ENCODE measurements at regions not wholly inside any gene's neighbourhood (a gene's known extent, or its start where the extent isn't known, plus 50 kb on each side); places are given as distances from the start of the nearest gene placed in this dataset.
A peak's percentile ranks its signal among the peaks of the same experiment; 100 is the strongest.

DNA sequence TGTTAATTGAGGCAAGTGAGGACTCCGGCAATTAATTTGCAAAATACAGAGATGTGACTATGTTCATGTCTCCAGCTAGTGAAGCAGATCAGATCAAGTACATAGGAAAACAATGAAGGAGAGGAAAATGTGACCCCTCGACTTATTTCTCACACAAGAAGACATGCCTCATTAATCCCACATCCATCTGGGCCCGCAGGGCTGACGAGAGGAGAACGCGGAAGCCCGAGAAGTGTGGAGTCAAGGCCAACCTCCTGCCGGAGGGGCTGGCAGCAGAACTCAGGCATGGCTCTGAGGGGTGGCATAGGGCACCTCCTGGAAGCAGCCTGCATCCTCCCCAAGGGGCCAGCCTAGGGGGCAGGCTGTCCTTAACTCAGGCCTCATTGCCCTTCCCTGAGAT, 54.4 kb downstream of the ZNF503 start:
- no peak for DNase-seq (ENCODE audit: low read depth)

DNA sequence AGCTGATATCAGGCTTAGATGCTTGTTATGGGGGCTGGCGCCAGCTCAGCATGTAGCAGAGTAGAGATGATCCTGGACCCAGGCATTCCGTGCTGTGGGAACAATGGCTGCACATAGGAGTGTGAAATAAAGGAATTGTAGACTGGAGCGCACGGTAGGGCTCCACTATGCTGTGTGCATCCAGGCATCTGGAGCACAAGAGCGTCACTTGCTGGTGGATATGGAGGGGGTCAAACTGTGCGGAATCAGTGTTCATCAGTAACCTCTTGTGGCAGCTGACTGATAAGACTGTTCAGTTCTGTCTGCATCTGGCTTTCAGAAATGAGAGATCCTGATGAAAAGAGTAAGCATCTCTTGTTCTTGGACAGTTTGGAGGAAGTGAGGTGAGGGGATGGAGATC, 55.8 kb downstream of the ZNF503 start:
- no peak for DNase-seq (ENCODE audit: low read depth)

DNA sequence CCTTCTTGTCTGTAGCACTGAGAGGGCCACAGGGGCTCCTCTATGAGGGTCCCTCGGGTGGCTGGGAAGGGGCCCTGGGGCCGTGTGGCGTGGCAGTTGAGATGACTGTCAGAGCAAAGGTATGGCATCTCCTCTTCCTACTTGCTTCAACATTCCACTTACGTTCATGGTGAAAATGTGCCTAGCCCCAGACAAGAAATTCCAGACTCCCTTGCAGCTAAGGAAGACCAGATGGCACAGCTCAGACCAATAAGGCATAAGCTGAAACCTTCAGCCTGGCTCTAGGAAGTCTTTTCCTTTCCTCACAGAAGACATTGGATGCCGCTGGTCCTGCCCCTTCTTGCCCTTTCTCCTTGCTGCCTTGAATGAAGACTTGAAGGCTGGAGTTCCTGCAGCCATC, 57.4 kb downstream of the ZNF503 start:
- DNase-seq (ENCODE audit: low read depth), result no peak

DNA sequence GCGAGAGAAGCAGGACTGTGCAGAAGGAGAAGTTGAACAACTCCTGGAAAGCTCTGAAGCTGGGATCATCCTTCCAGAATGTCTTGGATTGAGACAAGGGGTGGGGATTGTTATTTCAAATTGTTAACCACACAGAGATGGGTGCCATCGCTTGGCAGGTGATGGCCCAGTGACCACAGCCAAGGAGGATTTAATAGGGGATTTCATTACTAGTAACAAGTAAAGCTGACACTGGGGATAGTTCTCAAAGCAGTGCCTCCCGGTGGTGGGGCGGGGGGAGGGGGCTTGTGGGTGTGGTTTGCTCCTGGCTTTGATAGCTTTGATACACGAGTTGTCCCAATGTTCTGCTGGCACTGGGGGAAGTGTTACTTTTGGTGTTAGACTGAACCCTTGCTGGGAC, 59.2 kb downstream of the ZNF503 start:
- no peak for DNase-seq (ENCODE audit: low read depth)

DNA sequence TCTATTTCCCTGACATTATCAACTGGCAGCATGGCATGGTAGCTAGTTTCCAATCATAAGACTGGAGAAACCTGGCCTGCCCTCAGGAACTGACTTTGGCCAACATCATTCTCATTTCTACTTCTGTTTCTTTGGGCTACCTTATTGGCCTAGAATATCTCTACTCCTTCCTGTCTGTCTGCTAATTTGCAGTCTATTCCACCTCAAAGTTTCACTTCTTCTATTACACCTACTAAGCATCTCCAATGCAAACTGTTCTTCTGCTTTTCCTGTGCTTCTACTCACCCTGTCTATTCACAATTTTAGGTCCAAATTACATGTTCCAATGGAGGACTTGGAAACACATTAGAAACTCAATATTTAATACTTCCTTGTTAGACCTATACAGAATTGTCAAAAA, 65.6 kb downstream of the ZNF503 start:
- no peak for DNase-seq (ENCODE audit: low read depth)

DNA sequence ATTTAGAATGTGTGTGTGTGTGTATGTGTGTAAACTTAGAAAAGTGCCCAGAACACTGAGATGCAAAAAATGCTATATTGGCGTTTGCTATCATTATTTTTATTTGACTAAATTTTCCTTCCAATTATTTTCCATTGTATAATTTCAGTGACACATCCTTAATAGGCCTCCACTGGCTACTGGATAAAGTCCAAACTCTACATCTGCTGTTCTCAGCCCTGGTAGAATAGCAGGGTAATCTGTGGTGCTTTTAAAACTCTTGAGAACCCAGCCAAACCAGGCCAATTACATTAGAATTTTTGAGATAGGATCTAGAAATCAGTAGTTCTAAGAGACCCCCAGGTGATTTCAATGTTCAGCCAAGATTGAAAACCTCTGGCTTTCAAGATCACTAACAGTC, 66.4 kb downstream of the ZNF503 start:
- DNase-seq (ENCODE audit: low read depth), result no peak

DNA sequence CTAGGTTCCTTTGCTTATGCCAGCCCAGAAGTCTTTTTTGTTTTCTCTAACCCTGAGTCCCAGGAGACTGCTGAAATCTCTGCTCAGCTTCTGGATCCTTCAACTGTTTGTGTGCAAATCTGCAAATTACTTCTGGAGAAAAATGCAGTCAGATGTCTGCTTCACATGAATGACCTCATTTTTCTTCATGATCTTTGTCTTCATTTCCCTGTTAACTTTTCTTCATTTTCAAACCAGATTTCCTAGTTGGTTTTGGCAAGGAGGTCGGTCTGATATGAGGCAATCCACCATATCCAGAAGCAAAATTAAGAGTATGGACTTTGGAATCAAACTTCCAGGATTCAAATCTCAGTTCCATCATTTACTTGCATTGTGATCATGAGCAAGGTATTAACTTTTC, 66.8 kb downstream of the ZNF503 start:
- no peak for DNase-seq (ENCODE audit: low read depth)

DNA sequence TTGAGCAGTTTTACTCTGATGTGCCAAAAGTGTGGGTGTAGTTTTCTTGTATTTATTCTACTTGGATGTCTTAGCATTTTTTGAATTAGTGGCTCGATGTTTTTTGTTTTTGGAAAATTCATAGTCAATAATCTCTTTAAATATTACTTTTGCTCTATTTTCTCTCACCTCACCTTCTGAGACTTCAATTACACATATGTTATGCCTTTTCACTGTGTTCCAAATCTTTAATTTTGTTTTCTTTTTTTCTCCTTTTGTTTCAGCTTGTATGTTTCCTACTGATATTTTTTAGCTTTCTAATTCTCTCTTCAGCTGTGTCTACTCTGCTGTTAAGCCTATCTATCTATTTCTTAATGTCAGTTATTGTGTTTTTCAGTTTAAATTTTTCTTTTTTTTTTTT, 69.5 kb downstream of the ZNF503 start:
- no peak for DNase-seq (ENCODE audit: low read depth)

DNA sequence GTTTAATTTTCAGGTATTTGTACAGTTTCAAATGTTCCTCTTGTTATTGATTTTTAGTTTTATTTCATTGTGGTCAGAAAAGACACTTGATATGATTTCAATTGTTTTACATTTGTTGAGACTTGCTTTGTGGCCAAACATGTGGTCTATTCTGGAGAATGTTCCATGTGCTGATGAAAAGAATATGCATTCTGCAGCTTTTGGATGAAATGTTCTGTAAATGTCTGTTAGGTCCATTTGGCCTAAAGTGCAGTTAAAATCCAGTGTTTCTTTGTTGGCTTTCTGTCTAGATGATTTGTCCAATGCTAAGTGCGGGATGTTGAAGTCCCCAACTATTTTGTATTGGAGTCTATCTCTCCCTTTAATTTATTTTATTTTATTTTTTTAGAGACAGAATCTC, 70.5 kb downstream of the ZNF503 start:
- DNase-seq (ENCODE audit: low read depth), result no peak

DNA sequence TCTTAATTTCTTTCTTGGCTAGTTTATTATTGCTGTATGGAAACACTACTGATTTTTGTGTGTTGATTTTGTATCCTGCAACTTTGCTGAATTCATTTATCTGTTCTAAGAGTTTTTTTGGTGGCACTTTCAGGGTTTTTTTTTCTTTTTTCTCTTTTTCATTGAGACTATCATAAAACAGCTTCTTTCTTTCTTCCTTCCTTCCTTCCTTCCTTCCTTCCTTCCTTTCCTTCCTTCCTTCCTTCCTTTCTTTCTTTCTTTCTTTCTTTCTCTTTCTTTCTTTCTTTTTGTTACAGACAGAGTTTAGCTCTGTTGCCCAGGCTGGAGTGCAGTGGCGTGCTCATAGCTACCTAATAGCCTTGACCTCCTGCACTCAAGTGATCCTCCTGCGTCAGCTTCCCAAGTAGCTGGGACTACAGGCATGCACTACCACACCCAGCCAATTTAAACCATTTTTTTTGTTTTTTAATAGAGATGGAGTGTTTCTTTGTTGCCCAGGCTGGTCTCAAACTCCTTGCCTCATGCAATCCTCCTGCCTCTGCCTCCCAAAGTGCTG, 72.3 kb downstream of the ZNF503 start:
- no peak for DNase-seq (ENCODE audit: low read depth)

DNA sequence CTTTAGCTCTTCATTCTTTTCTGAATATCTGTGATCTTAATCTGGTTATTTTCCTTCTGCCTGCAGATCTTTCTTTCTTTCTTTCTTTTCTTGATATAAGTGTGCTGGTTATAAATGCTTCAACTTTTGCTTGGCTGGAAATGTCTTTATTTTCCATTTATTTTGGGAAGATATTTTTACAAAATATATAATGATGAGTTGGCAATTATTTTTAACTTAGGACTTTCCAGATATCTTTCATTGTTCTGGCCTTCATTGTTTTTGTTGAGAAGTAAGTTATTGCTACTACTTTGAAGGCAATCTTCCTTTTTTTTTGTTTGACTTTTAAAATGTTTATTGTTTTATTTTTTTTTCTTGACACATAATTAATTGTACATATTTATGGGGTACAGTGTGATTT, 75.3 kb downstream of the ZNF503 start:
- DNase-seq (ENCODE audit: low read depth), result no peak

DNA sequence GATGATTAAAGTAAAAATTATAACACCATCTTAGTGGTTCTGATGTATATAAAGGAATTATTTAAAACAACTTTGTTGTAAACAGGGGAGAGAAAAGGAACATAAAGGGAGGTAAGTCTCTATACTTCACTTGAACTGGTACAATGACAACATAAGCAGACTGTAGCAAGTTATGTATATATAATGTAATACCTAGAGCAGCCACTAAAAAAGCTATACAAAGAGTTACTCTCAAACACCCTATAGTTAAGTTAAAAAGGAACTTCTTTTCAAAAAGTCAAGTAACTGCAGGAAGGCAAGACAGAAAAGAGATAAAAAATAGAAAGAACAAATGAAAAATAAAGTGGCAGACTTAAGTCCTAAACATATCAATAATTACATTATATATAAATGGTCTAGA, 82.3 kb downstream of the ZNF503 start:
- DNase-seq (ENCODE audit: low read depth), result no peak

DNA sequence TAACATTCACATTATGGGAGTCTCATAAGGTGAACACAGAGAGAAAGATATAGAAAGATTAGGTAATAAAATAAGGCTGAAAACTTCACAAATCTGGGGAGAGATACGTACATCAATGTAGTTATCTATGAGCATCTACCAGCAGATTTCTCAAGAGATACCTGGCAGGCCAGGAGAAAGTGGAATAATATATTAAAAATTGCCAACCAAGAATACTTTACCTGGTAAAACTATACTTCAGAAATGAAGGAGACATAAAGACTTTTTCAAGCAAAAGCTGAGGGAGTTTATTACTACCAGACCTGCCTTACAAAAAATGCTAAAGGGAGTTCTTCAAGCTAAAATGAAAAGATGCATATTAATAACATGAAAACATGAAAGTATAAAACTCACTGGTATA, 78.8 kb upstream of the COMTD1 start:
- DNase-seq (ENCODE audit: low read depth), result no peak

DNA sequence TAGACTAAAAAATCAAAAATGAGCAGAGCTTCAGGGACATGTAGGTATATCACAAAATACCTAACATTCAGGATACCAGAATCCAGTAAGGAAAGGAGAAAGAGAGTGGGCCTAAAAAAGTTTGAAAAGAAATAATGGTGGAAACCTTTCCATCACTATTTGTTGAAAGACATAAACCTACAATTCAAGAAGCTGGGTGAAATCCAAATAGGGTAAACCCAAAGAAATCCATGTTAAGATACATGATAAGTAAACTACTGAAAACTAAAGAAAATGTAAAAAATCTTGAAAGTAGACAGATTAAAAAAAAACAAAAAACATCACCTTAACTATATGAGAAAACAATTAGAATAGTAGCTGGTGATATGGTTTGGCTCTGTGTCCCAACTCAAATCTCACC, 76.7 kb upstream of the COMTD1 start:
- DNase-seq (ENCODE audit: low read depth), result no peak

DNA sequence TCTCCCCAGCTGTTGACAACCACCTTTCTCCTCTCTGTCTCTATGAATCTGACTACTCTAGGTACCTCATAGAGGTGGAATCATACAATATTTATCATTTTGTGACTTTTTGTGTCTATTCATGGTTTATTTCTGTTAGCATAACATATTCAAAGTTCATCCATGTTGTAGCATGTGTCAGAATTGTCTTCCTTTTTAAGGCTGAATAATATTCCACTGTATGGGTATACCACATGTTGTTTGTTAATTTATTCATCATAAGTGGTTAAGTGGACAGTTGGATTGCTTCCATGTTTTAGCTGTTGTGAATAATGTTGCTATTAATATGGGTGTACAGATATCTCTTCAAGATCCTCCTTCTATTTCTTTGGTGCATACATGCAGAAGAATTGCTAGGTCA, 69.9 kb upstream of the COMTD1 start:
- DNase-seq (ENCODE audit: low read depth), result no peak

DNA sequence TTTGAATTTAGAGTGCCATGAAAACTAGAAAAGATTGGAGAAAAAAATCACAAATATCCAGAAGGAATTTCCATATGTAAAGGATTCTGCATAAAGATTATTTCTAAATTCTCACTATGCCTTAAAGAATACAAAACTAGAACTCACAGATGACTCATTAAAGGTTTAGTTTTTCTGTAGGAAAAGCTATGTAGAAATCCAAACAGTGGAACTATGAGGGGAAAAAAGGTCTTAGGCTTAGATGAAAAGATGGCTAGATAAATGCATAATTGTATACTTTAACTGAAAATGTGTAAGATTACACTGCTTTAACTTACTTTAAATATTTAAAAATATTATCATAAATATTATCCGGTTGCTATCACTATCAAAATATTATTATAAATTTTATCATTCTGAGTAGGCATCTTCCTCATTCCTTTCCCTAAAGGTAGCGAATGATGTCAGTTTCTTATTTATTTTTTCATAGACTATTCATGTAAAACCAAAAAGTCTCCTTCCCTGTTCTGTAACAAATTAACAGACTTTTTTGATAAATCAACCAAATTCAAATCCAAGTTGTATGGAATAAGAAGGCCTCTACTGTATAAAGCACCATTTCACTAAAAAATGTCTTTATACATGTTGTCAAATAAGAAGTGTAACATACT, 69.1 kb upstream of the COMTD1 start:
- DNase-seq (ENCODE audit: low read depth), result no peak

DNA sequence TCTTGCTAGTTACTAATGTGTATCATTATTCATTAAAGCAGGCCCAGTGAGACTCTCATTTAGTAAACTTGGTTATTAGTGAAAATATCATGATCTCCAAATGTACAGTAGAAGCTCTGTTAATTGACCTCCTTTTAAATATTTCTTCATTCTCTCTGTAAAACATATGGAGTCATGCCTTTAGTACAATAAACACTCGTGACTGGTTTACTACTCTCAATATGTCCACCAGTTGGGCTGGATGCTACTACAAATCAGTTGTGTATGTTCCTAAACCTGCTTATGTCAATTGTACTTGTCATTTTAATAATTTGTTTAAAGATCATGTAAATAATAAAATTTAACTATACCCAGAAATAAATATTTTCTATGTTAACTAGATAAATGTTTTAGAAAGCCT, 68.6 kb upstream of the COMTD1 start:
- no peak for DNase-seq (ENCODE audit: low read depth)

DNA sequence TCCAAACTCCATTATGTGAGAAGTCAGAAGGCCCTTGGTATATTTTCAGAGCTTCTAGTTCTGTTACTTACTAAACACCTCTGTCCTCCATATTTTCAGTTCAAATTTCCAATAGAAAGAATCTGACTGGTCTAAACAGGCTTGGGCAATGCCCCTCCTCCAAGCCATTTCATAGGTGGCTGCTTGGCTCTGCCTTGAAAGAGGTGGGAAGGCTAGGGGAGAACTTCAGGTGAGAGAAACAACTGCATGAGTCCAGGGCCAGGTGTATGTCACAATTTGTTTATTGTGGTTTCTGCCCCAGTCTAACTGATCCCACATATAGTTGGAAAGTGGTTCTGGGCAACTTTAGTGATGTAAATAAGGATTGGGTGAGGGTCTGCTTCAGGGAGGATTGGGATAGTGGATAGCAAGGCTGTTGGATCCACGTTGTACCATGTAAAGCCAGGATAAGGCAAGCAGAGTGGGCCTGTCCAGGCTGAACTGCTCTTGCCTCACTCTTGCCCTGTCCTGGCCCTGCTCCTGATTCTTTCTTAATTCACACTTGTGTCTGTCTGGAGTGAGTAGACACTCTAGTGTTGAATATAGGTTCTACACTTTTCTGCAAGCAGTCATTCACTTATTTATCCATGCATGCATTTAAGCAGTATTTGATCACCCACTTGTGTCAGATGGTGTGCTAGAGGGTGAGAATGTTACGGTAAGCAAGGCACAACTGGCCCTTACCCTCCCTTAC, 67.5 kb upstream of the COMTD1 start:
- no peak for DNase-seq (ENCODE audit: low read depth)

DNA sequence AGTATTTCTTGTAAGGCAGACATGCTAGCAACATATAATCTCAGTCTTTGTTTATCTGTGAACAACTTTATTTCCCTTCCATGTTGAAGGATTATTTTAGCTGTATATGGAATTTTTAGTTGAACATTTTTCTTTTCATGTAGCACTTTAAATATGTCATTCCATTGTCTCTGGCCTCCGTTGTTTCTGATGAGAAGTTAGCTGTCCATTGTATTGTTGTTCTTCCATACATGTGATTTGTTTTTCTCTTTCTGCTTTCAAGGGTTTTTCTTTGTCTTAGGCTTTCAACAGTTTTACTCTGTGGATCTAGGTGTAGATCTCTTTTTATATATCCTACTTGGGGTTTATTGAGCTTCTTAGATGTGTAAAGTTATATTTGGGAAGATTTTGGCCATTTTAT, 66.3 kb upstream of the COMTD1 start:
- no peak for DNase-seq (ENCODE audit: low read depth)

DNA sequence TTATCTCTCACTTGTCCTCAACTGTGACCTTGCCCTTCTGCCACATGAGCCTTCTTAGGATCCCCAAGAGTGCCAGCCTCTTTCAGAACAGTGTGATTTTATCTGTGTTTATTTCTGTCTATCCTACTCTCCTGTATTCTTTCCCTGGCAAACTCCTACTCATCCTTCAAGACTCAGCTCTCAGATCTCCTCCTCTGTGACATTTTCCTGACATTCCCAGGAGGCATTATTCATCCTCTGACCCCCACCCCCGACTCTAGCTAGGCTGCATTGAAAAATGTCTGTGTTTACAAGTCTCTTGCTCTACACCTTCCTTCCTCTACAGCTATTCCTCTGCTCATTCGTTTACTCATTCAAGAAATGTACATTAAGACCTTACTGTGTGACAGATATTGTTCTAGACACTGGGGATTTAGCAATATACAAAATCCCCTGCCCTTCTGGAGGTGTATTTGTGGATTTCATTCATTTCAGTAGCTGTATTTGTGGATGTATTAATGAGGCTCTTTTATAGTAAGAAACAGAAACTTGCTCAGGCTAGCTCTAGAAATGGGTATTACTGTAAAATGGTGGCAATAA, 61.4 kb upstream of the COMTD1 start:
- DNase-seq (ENCODE audit: low read depth), result no peak

DNA sequence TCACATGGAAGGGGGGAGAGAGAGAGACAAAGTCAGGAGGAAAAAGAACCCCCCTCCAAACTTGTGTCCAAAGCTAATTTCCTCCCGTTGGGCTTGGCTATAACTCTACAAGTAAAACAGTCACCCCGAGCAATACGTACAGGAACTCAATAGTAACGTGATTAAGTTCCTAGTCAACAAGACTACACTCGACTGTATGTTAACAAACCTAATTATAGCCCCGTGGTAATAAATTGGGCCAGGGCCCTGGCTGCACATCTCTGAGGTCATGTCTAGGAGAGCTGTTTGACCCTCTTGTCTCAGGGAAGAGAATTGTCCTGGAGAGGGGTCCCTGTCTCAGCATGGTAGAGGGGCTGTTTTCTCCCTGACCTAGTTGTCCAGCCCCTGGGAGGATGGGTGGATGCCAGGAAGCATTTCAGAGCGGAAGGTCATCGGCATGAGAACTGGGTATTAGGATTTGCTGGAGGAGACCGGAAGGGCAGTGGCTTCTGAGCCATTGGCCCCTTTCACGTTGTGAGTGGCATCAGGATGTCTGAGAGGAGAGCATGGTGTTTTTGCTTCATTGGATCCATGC, 60.2 kb upstream of the COMTD1 start:
- no peak for DNase-seq (ENCODE audit: low read depth)

DNA sequence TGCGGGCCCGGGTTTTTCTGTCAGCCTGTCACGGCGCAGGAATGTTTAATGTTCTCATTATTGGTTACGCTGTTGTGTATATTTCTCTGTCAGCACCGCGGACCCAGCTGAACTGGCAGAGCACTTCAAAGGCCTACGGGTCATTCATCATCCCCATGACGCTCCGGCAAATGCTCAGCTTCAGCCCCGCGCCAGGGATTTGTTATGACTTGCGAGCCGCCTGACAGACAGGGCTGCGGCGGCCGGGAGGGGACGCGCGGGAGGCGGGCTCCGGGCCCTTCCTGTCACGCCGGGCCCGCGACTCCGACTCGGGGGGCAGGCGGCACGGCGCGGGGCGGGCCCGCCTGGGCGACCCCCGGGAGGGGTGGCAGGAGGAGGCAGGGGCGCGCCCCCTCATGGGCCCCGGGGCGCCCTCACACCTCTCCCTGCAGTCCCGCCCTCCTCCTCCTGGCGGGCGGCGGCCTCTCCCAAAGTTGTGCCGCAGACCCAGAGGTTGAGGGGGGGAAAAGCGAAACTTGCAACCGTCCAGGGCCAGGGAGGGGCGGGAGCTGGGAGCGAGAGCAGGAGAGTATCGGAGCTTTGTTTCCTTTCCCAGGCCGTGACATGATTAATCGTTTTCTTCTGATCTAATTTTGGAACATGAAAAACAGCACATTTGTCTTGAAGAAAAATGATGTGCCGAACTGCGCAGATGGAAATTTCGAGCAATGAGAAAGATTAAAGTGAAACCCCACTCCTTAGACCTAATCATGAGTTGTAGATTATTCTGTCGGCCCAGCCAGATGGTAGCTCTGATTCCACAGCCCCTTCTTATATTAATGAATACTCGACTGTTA, 59.3 kb upstream of the COMTD1 start:
- DNase-seq (ENCODE audit: low read depth), result peak; percentile 63

All from activated T-cell treated with anti-CD3 and anti-CD28 coated beads for 48 hours (primary cell).